ENCODE measurements at regions not wholly inside any gene's neighbourhood (a gene's known extent, or its start where the extent isn't known, plus 50 kb on each side); places are given as distances from the start of the nearest gene placed in this dataset.

GRCh38 chr1:98515744-98516143 is 145.8 kb upstream of the SNX7 start:
- TF ChIP-seq CTCF (IDR thresholded peaks at IDR 0.05) (no peak), EP300 (IDR thresholded peaks at IDR 0.05) (no peak), POLR2A (IDR thresholded peaks at IDR 0.05) (no peak)
